Thyroid gland (tissue), 4 donors: ENCODE measurements at regions not wholly inside any gene's neighbourhood (a gene's known extent, or its start where the extent isn't known, plus 50 kb on each side); places are given as distances from the start of the nearest gene placed in this dataset.

Experiments
- DNase-seq, 2 donors: peaks; one replicate each; pipeline ENCODE4 v3.0.0-alpha.2; 2019
- H3K27ac ChIP-seq, 3 donors: fragments of 200-600 bp; sonication (generic); 1 replicate in 2 of 3; 2 replicates in 1 of 3; pipeline ENCODE4 v1.5.1; 2016 to 2019; ENCODE audit warnings: mild to moderate bottlenecking in 1 of 3, moderate library complexity in 1 of 3
- H3K27me3 ChIP-seq: fragments of 200-600 bp; sonication (generic); one replicate; pipeline ENCODE4 v1.5.1; 2019
- H3K36me3 ChIP-seq, 2 donors: fragments of 200-600 bp; sonication (generic); one replicate each; pipeline ENCODE4 v1.5.1; 2016 to 2019
- H3K4me1 ChIP-seq, 2 donors: fragments of 200-600 bp; sonication (generic); one replicate each; pipeline ENCODE4 v1.5.1; 2017 to 2019
- H3K4me3 ChIP-seq, 3 donors: fragments of 200-600 bp; sonication (generic); replicated peaks in 1 of 3; 1 replicate in 2 of 3; 2 replicates in 1 of 3; pipeline ENCODE4 v1.5.1; 2016; ENCODE audit warnings: mild to moderate bottlenecking in 1 of 3
- H3K9me3 ChIP-seq: fragments of 200-600 bp; sonication (generic); one replicate; pipeline ENCODE4 v1.5.1; 2017
- CTCF ChIP-seq, 6 experiments: fragments of 200-600 bp in 3 of 6; fragments of 450-650 bp in 3 of 6; sonication (generic) in 3 of 6; IDR thresholded peaks; one replicate each; pipeline ENCODE4 v1.5.1; 2016 to 2019; ENCODE audit warnings: antibody characterized with exemption in 6 of 6, mild to moderate bottlenecking in 2 of 6, inconsistent platforms in 1 of 6, moderate library complexity in 1 of 6
- POLR2A ChIP-seq, 2 donors: fragments of 450-650 bp; IDR thresholded peaks; one replicate each; pipeline ENCODE4 v1.6.1; 2017; ENCODE audit warnings: antibody characterized with exemption in 2 of 2, mild to moderate bottlenecking in 2 of 2, moderate library complexity in 1 of 2
- WGBS, 2 donors: methylation state at CpG; one replicate each; pipeline ENCODE4 v1.1.5; 2017; 5-methylcytosine and 5-hydroxymethylcytosine counted together
- intact Hi-C: fragments of 100-400 bp; cut with DNase I; formaldehyde crosslinking; loops from one replicate; pipeline ENCODE4 v1.15.1; 2023

- DNase-seq = no peak
- TF ChIP-seq POLR2A (IDR thresholded peaks at IDR 0.05) = no peak
- no peak for TF ChIP-seq CTCF (IDR thresholded peaks at IDR 0.05)
- Histone ChIP-seq H3K4me1 (peaks cover 5 to 10% of the 10 kb centered on the region in 2 donors), H3K9me3 (no peaks in the 10 kb centered on the region), H3K27ac (no peak overlapping the region), H3K4me3 (no peak overlapping the region), H3K36me3 (no peaks in the 10 kb centered on the region), H3K27me3 (no peaks in the 10 kb centered on the region)
- WGBS, 2 donors = 88 to 90% methylated on average over 4 of the region's 4 CpGs
- intact Hi-C loops = no loop called here
Measured at GRCh38 chr1:48164571-48164970, 57.9 kb upstream of the SLC5A9 start.

- TF ChIP-seq CTCF (IDR thresholded peaks at IDR 0.05) = no peak
- TF ChIP-seq POLR2A (IDR thresholded peaks at IDR 0.05) = no peak
- Histone ChIP-seq H3K27ac (no peak overlapping the region), H3K4me3 (no peak overlapping the region), H3K27me3 (no peaks in the 10 kb centered on the region), H3K9me3 (no peaks in the 10 kb centered on the region), H3K36me3 (no peaks in the 10 kb centered on the region), H3K4me1 (peaks cover 5 to 10% of the 10 kb centered on the region in 2 donors)
- intact Hi-C loops = no loop called here
- no peak for DNase-seq
- WGBS, 2 donors = 53 to 61% methylated on average over 6 of the region's 6 CpGs
Measured at GRCh38 chr1:48160486-48161132, 61.9 kb upstream of the SLC5A9 start.

- intact Hi-C loops = no loop called here
- no peaks in the 10 kb centered on the region for H3K9me3 ChIP-seq
- no peak for DNase-seq
- TF ChIP-seq CTCF (IDR thresholded peaks at IDR 0.05) = no peak
- no peak for TF ChIP-seq POLR2A (IDR thresholded peaks at IDR 0.05)
- no peaks in the 10 kb centered on the region for H3K4me1 ChIP-seq
- WGBS, 2 donors = 86 to 87% methylated on average over 2 of the region's 2 CpGs
- H3K27ac ChIP-seq = no peak overlapping the region
- no peak overlapping the region for H3K4me3 ChIP-seq
- H3K27me3 ChIP-seq = no peaks in the 10 kb centered on the region
- H3K36me3 ChIP-seq = no peaks in the 10 kb centered on the region
Measured at GRCh38 chr1:48139275-48139674, 83.2 kb upstream of the SLC5A9 start.

- DNase-seq = no peak
- Histone ChIP-seq H3K27me3 (no peaks in the 10 kb centered on the region), H3K9me3 (no peaks in the 10 kb centered on the region), H3K27ac (no peak overlapping the region), H3K4me1 (no peaks in the 10 kb centered on the region), H3K4me3 (no peak overlapping the region), H3K36me3 (no peaks in the 10 kb centered on the region)
- intact Hi-C loops = no loop called here
- 87% methylated on average over 5 of the region's 5 CpGs for WGBS, 2 donors
- TF ChIP-seq CTCF (IDR thresholded peaks at IDR 0.05) = no peak
- no peak for TF ChIP-seq POLR2A (IDR thresholded peaks at IDR 0.05)
Measured at GRCh38 chr1:48127735-48128685, 94.5 kb upstream of the SLC5A9 start.

GRCh38 chr1:48123647-48124046 is 98.9 kb upstream of the SLC5A9 start:
- H3K4me3 ChIP-seq = no peak overlapping the region
- DNase-seq = no peak
- no peaks in the 10 kb centered on the region for H3K9me3 ChIP-seq
- no peak for TF ChIP-seq POLR2A (IDR thresholded peaks at IDR 0.05)
- no peak for TF ChIP-seq CTCF (IDR thresholded peaks at IDR 0.05)
- intact Hi-C loops = no loop called here
- H3K27ac ChIP-seq = no peak overlapping the region
- H3K36me3 ChIP-seq = no peaks in the 10 kb centered on the region
- H3K27me3 ChIP-seq = no peaks in the 10 kb centered on the region
- 89 to 100% methylated on average over 1 of the region's 1 CpG for WGBS, 2 donors
- H3K4me1 ChIP-seq = no peaks in the 10 kb centered on the region
